Activated naive CD4-positive, alpha-beta T cell treated with anti-CD3 and anti-CD28 coated beads, Interleukin-2, amount 50 U/mL, for 24 hours (primary cell): ENCODE measurements at regions not wholly inside any gene's neighbourhood (a gene's known extent, or its start where the extent isn't known, plus 50 kb on each side); places are given as distances from the start of the nearest gene placed in this dataset.
A peak's percentile ranks its signal among the peaks of the same experiment; 100 is the strongest.
"Not testable (repeated sequence)": the region's sequence is repeated elsewhere in the genome, so short reads cannot be mapped to it uniquely, and the experiment has no call there.

Source experiments
- H3K27ac Mint-ChIP-seq: one replicate; pipeline ENCODE4 v1.8.0; 2021; ENCODE audit warnings: mild to moderate bottlenecking, mixed read lengths
- H3K27me3 Mint-ChIP-seq: one replicate; pipeline ENCODE4 v1.8.0; 2021; ENCODE audit warnings: mixed read lengths
- H3K36me3 Mint-ChIP-seq: one replicate; pipeline ENCODE4 v1.8.0; 2021; ENCODE audit warnings: mixed read lengths
- H3K4me1 Mint-ChIP-seq: one replicate; pipeline ENCODE4 v1.8.0; 2021; ENCODE audit warnings: mixed read lengths
- H3K4me3 Mint-ChIP-seq: one replicate; pipeline ENCODE4 v1.8.0; 2021; ENCODE audit warnings: mild to moderate bottlenecking, mixed read lengths
- H3K9me3 Mint-ChIP-seq: one replicate; pipeline ENCODE4 v1.8.0; 2021; ENCODE audit warnings: mixed read lengths

- no peaks in the 10 kb centered on the region for H3K9me3 Mint-ChIP-seq
- peaks cover 2% of the 10 kb centered on the region for H3K27me3 Mint-ChIP-seq
- H3K4me1 Mint-ChIP-seq, result peaks cover 3% of the 10 kb centered on the region
- H3K27ac Mint-ChIP-seq, result no peak overlapping the region
- H3K36me3 Mint-ChIP-seq, result no peaks in the 10 kb centered on the region
- H3K4me3 Mint-ChIP-seq, result no peak overlapping the region
These were observed 117.1 kb downstream of the FAM53A start for GRCh38 chr4:1566838-1567518.

- H3K9me3 Mint-ChIP-seq, H3K27ac Mint-ChIP-seq, H3K4me1 Mint-ChIP-seq, H3K36me3 Mint-ChIP-seq, H3K27me3 Mint-ChIP-seq: not testable (repeated sequence)
- peak overlapping the region; percentile 33 for H3K4me3 Mint-ChIP-seq
These were observed 117.7 kb downstream of the FAM53A start for GRCh38 chr4:1566301-1566837.

DNA sequence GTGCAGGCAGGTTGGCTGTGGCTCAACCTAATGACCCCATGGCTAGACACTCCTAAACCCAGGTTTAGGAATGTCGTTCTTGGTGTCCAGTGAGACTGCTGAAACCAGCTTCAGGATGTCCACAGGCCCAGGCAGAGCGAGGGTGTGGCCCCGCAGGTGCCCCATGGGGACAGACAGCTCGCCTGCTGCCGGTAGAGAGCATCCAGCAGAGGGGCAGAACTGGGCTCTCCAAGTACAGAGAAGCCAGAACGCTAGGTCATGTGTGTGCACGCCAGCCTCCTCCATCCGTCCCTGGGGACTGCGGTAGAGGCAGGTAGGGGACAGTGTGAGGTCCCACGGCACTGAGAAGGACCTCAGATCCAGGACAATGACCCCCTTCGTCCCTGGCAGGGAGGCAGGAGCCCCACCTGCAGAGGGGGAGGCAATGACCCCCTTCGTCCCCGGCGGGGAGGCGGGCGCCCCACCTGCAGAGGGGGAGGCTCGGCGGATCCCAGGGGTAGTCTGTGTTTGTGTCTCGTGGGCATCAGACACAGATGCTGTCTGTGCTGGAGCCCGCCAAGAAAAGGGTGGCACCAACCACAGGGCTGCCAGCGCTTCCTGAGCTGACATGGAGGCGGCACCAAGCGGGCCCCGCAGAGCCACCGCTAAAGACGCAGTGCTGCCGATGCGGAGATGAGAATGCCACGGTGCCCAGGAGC, 118.4 kb downstream of the FAM53A start:
- no peaks in the 10 kb centered on the region for H3K36me3 Mint-ChIP-seq
- no peaks in the 10 kb centered on the region for H3K9me3 Mint-ChIP-seq
- peak overlapping the region; percentile 33 for H3K4me3 Mint-ChIP-seq
- no peak overlapping the region for H3K27ac Mint-ChIP-seq
- H3K4me1 Mint-ChIP-seq, result peaks cover 3% of the 10 kb centered on the region
- peaks cover 2% of the 10 kb centered on the region for H3K27me3 Mint-ChIP-seq

DNA sequence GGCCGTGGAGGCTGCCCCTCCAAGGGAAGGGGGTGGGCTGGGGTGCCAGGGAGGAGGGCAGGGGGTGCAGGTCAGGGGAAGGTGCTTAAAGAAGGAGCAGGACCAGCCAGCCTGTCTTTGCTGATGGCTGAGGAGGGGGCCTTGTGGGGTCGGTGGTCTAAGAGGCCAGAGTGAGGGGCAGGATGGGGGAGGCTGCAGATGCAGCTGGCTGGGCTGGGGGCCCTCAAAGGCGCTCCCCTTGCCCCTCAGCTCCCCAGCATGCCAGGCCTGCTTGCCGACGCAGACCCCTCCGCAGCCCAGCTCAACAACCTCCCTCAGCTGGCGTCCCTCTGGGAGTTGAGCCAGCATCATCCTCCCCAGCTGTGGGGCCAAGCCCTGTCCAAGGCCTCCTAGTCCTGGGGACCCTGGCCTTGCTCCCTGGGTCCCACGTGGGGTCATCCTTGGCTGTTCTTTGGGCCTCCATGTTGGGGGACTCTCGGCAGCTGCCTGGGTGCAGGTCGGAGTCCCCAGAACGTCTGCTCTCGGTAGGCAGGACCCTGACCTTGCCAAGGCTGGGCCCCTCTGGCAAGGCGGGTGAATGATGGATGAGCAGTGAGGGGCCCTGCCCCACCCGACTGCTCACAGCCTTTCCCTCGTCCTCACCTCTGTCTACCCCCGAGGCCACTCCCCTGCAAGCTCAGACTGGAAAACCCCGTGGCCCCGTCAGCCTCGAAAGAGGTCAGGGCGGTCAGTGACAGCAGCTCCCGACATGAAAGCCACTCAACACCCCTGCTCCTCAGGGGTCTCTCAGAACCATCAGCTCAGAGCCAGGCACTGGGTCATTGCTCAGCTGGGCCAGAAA, 119.4 kb downstream of the FAM53A start:
- Mint-ChIP-seq H3K9me3 (no peaks in the 10 kb centered on the region), H3K27me3 (peaks cover 2% of the 10 kb centered on the region), H3K27ac (no peak overlapping the region), H3K4me3 (no peak overlapping the region), H3K36me3 (no peaks in the 10 kb centered on the region), H3K4me1 (peaks cover 3% of the 10 kb centered on the region)

GRCh38 chr4:1563768-1564485, 120.2 kb downstream of the FAM53A start:
- Mint-ChIP-seq H3K4me3 (no peak overlapping the region), H3K36me3 (no peaks in the 10 kb centered on the region), H3K9me3 (no peaks in the 10 kb centered on the region), H3K27ac (no peak overlapping the region), H3K27me3 (peaks cover 2% of the 10 kb centered on the region), H3K4me1 (peaks cover 3% of the 10 kb centered on the region)

GRCh38 chr4:1563241-1563640, 120.9 kb downstream of the FAM53A start:
- Mint-ChIP-seq H3K27ac (no peak overlapping the region), H3K27me3 (peaks cover 2% of the 10 kb centered on the region), H3K9me3 (no peaks in the 10 kb centered on the region), H3K4me1 (peaks cover 3% of the 10 kb centered on the region), H3K36me3 (no peaks in the 10 kb centered on the region), H3K4me3 (no peak overlapping the region)

- no peaks in the 10 kb centered on the region for H3K36me3 Mint-ChIP-seq
- peaks cover 3% of the 10 kb centered on the region for H3K4me1 Mint-ChIP-seq
- H3K4me3 Mint-ChIP-seq, result no peak overlapping the region
These were observed 121.3 kb downstream of the FAM53A start for GRCh38 chr4:1562771-1563170.

GRCh38 chr4:1562371-1562770, 121.7 kb downstream of the FAM53A start:
- Mint-ChIP-seq H3K27ac (no peak overlapping the region), H3K27me3 (peaks cover 4% of the 10 kb centered on the region), H3K9me3 (no peaks in the 10 kb centered on the region), H3K36me3 (no peaks in the 10 kb centered on the region), H3K4me3 (no peak overlapping the region), H3K4me1 (peaks cover 3% of the 10 kb centered on the region)

More at GRCh38 chr4:1562771-1563170, 121.3 kb downstream of the FAM53A start:
- Mint-ChIP-seq H3K9me3 (no peaks in the 10 kb centered on the region), H3K27ac (no peak overlapping the region), H3K27me3 (peaks cover 3% of the 10 kb centered on the region)

DNA sequence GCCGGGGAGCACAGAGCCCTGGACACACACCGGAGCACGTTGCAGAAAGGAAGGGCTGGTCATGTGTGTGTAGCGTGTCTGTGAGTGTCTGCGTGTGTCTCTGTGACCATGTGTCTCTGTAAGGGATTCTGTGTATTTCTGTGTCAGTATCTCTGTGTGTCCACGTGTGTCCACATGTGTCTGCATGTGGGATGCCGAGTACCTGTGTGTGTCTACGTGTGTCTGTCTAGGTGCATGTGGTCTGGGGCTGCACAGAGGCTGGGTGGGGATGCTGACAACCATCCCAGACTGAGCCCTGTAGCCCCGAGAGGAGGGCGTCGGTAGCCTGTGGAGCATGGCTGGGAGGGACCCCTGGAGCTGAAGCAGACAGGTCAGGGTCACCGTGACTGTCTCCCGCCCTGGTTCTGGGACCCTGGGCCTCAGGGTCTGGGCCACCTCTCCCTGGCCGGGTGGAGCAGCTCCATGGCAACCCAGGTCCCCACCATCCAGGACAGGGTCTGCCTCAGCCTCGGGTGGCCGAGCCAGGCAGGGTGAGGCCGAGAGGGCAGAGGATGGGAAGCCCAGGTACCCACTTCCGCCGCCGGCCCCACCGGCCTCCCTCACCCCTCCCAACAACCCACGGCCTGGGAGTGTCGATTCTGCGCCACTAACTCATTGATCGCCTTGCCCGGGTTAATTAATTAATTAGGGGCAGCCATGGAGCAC, 122.7 kb downstream of the FAM53A start:
- Mint-ChIP-seq H3K4me1 (peaks cover 3% of the 10 kb centered on the region), H3K27me3 (peaks cover 6% of the 10 kb centered on the region), H3K27ac (no peak overlapping the region), H3K36me3 (no peaks in the 10 kb centered on the region), H3K9me3 (no peaks in the 10 kb centered on the region), H3K4me3 (no peak overlapping the region)

DNA sequence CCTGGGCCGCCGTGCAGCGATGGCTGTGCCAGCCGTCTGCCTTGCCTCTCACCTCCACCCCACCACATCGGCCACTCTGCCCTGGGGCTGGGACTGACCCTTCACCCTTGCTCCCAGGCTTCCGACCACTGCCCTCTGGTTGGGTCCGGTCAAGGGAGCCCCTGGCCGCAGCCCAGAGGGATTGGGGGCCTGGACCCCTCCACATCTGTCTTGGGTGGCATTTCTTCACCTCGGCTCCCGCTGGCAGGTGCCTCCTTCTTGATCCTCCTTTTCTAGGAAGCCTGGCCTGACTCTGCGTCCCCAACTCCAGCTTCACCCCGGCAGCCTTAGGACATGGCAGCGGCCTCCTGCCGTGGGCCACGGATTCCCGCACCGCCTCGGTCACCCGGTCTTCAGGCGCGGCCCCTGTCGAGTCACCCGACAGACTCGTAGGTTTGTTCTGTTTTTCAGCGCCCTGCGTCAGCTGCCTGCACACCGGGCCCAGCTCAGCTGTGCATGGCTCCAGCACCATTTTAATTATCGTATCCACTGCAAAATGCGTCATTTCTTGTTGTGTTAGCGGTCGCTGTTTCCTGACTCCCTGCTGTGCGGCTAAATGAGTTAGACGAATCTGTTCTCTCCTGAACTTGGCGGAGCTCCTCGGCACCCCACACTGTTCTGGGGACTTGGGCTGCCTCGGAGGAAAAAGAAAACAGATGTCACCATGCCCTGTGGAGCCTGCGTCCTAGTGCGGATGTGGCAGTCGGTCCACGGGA, 124.0 kb downstream of the FAM53A start:
- Mint-ChIP-seq H3K36me3 (no peaks in the 10 kb centered on the region), H3K4me1 (no peaks in the 10 kb centered on the region), H3K4me3 (no peak overlapping the region)

GRCh38 chr4:1558205-1558604, 125.9 kb downstream of the FAM53A start:
- H3K9me3 Mint-ChIP-seq, result no peaks in the 10 kb centered on the region
- H3K36me3 Mint-ChIP-seq, result no peaks in the 10 kb centered on the region
- H3K27ac Mint-ChIP-seq, result no peak overlapping the region
- H3K4me1 Mint-ChIP-seq, result no peaks in the 10 kb centered on the region
- no peak overlapping the region for H3K4me3 Mint-ChIP-seq
- peaks cover 10% of the 10 kb centered on the region for H3K27me3 Mint-ChIP-seq

More for the DNA sequence above, 124.0 kb downstream of the FAM53A start:
- Mint-ChIP-seq H3K27me3 (peaks cover 5% of the 10 kb centered on the region), H3K27ac (no peak overlapping the region), H3K9me3 (no peaks in the 10 kb centered on the region)

- no peaks in the 10 kb centered on the region for H3K9me3 Mint-ChIP-seq
- peaks cover 10% of the 10 kb centered on the region for H3K27me3 Mint-ChIP-seq
- no peak overlapping the region for H3K4me3 Mint-ChIP-seq
- no peaks in the 10 kb centered on the region for H3K4me1 Mint-ChIP-seq
- H3K36me3 Mint-ChIP-seq, result no peaks in the 10 kb centered on the region
- H3K27ac Mint-ChIP-seq, result no peak overlapping the region
These were observed 126.9 kb downstream of the FAM53A start for GRCh38 chr4:1557221-1557597.

DNA sequence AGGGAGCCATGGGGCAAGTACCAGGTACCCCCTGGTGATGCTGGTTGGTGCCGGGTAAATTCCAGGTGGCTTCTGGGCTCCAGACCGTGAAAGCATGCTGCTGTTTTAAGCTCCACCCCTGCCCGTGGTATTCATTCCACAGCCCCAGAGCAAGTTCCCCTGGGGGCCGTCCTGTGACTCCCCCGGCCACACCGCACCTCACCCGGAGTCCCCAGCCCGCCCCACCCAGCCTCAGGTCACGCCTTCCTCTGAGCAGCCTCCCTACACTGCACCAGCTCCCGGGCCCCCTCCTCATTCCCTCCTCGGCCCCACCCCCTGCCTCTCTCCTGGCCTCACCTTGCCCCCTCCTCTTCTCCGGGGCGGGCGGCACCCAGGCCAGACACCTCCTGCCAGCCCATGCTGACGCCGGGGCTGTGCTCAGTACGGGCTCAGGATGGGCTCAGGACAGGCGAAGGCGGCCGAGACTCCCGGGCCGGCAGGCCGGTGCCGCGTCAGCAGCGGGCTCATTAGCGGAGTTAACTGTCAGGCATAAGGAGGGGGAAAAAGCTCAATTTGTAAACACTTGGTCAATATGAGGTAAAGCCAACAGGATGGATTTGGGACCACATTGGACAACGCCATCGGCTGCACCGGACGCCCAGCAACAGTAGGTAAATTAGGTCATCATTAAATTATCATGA, 127.4 kb downstream of the FAM53A start:
- H3K27me3 Mint-ChIP-seq, result peaks cover 10% of the 10 kb centered on the region
- H3K4me1 Mint-ChIP-seq, result no peaks in the 10 kb centered on the region
- H3K9me3 Mint-ChIP-seq, result no peaks in the 10 kb centered on the region
- no peaks in the 10 kb centered on the region for H3K36me3 Mint-ChIP-seq
- no peak overlapping the region for H3K4me3 Mint-ChIP-seq
- peak overlapping the region; percentile 17 for H3K27ac Mint-ChIP-seq

DNA sequence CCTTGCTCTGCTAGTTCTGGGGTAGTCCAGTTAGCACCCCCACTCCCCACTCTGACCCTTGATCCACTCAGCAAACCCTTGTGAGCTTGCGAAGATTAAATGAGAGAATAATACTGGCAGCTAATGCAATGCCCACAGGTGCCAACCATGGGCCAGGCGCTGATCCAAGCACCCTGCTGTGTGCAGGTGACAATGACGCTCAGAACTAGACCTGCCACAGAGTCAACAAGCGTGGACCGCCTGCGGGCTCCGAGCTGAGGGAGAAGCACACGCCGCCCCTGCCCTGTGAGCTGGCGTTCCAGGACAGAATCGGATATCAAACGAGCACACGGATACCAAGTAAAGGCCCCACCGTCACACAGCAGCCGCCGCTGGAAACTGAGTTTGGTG, 129.2 kb downstream of the FAM53A start:
- H3K36me3 Mint-ChIP-seq, result no peaks in the 10 kb centered on the region
- no peaks in the 10 kb centered on the region for H3K9me3 Mint-ChIP-seq
- H3K27me3 Mint-ChIP-seq, result peaks cover 10% of the 10 kb centered on the region
- H3K4me3 Mint-ChIP-seq, result no peak overlapping the region
- H3K27ac Mint-ChIP-seq, result peak overlapping the region; percentile 46
- H3K4me1 Mint-ChIP-seq, result no peaks in the 10 kb centered on the region
